ENCODE measurements at regions not wholly inside any gene's neighbourhood (a gene's known extent, or its start where the extent isn't known, plus 50 kb on each side); places are given as distances from the start of the nearest gene placed in this dataset.

GRCh38 chr2:16042201-16042700 is 101.9 kb downstream of the MYCN start:
- H3K4me3 ChIP-seq (replicated peaks; ENCODE audit: low read depth, low read length), result no peak overlapping the region
- no peak for DNase-seq (ENCODE audit: extremely low read depth, insufficient read length)
- H3K27me3 ChIP-seq (replicated peaks; ENCODE audit: control insufficient read depth, insufficient read depth, low read length), result peaks cover 4% of the 10 kb centered on the region; the same call in 1 of the 2 replicates
- no peak for TF ChIP-seq CTCF (IDR thresholded peaks at IDR 0.05; ENCODE audit: insufficient read depth, low read length, poor library complexity, severe bottlenecking)
- H3K36me3 ChIP-seq (ENCODE audit: control insufficient read depth, insufficient read depth, low read length), result no peaks in the 10 kb centered on the region

- TF ChIP-seq CTCF (IDR thresholded peaks at IDR 0.05; ENCODE audit: insufficient read depth, low read length, poor library complexity, severe bottlenecking), result no peak
- no peak for DNase-seq (ENCODE audit: extremely low read depth, insufficient read length)
- Histone ChIP-seq H3K36me3 (ENCODE audit: control insufficient read depth, insufficient read depth, low read length) (no peaks in the 10 kb centered on the region), H3K27me3 (replicated peaks; ENCODE audit: control insufficient read depth, insufficient read depth, low read length) (peaks cover 4% of the 10 kb centered on the region; the same call in 1 of the 2 replicates), H3K4me3 (replicated peaks; ENCODE audit: low read depth, low read length) (no peak overlapping the region)
These were observed 100.1 kb downstream of the MYCN start for GRCh38 chr2:16040271-16041010.

- DNase-seq (ENCODE audit: extremely low read depth, insufficient read length), result no peak
- peaks cover 4% of the 10 kb centered on the region; the same call in 1 of the 2 replicates for H3K27me3 ChIP-seq (replicated peaks; ENCODE audit: control insufficient read depth, insufficient read depth, low read length)
- TF ChIP-seq CTCF (IDR thresholded peaks at IDR 0.05; ENCODE audit: insufficient read depth, low read length, poor library complexity, severe bottlenecking), result no peak
- H3K4me3 ChIP-seq (replicated peaks; ENCODE audit: low read depth, low read length), result no peak overlapping the region
- H3K36me3 ChIP-seq (ENCODE audit: control insufficient read depth, insufficient read depth, low read length), result no peaks in the 10 kb centered on the region
These were observed 99.5 kb downstream of the MYCN start for GRCh38 chr2:16039823-16040222.

GRCh38 chr2:16039055-16039454 is 98.7 kb downstream of the MYCN start:
- DNase-seq (ENCODE audit: extremely low read depth, insufficient read length), result no peak

GRCh38 chr2:16038621-16039020 is 98.3 kb downstream of the MYCN start:
- Histone ChIP-seq H3K36me3 (ENCODE audit: control insufficient read depth, insufficient read depth, low read length) (no peaks in the 10 kb centered on the region), H3K27me3 (replicated peaks; ENCODE audit: control insufficient read depth, insufficient read depth, low read length) (peaks cover 4% of the 10 kb centered on the region; the same call in 1 of the 2 replicates), H3K4me3 (replicated peaks; ENCODE audit: low read depth, low read length) (no peak overlapping the region)
- no peak for TF ChIP-seq CTCF (IDR thresholded peaks at IDR 0.05; ENCODE audit: insufficient read depth, low read length, poor library complexity, severe bottlenecking)
- DNase-seq (ENCODE audit: extremely low read depth, insufficient read length), result no peak

More at GRCh38 chr2:16039055-16039454, 98.7 kb downstream of the MYCN start:
- Histone ChIP-seq H3K36me3 (ENCODE audit: control insufficient read depth, insufficient read depth, low read length) (no peaks in the 10 kb centered on the region), H3K4me3 (replicated peaks; ENCODE audit: low read depth, low read length) (no peak overlapping the region), H3K27me3 (replicated peaks; ENCODE audit: control insufficient read depth, insufficient read depth, low read length) (peaks cover 4% of the 10 kb centered on the region; the same call in 1 of the 2 replicates)
- no peak for TF ChIP-seq CTCF (IDR thresholded peaks at IDR 0.05; ENCODE audit: insufficient read depth, low read length, poor library complexity, severe bottlenecking)
